HCT116 (cell line): ENCODE measurements at regions not wholly inside any gene's neighbourhood (a gene's known extent, or its start where the extent isn't known, plus 50 kb on each side); places are given as distances from the start of the nearest gene placed in this dataset.

Source experiments
- ATAC-seq: fragments of 200-7000 bp; cut with Tn5 transposase; 2 replicates; pipeline ENCODE4 v1.9.1; 2020; ENCODE audit warnings: mild to moderate bottlenecking, moderate library complexity
- BruUV-seq: library from RNA; stranded (reverse); fragments of 400-500 nt; replicated peaks from 2 replicates; lab custom pipeline; 2021; lab: Mats Ljungman, UMichigan
- CTCF ChIA-PET: fragments of 300-600 bp; sonication (Branson Sonifier 250); formaldehyde crosslinking; loops from one replicate; lab custom pipeline; 2021; ENCODE audit warnings: antibody characterized with exemption; lab: Charles Lee
- POLR2A ChIA-PET: fragments of 300-600, 350-600 bp; sonication (Branson Sonifier 250); formaldehyde crosslinking; loops from one replicate; lab custom pipeline; 2021; ENCODE audit warnings: antibody characterized with exemption; lab: Charles Lee
- RAD21 ChIA-PET, 2 experiments: fragments of 300-600 bp; sonication (Branson Sonifier 250); formaldehyde crosslinking; loops; one replicate each; lab custom pipeline; 2023; ENCODE audit warnings: low total read pairs in 2 of 2; ENCODE audit not compliant: uncharacterized antibody in 2 of 2, unreplicated experiment in 2 of 2, low non-redundant PET in 1 of 2; lab: Charles Lee
- DNase-seq: peaks from one replicate; pipeline ENCODE4 v3.0.0-alpha.2; 2010; ENCODE audit warnings: low read depth, low spot score
- H2AFZ ChIP-seq: fragments of 200-600 bp; shearing (Covaris generic), sonication (generic); 2 replicates; pipeline ENCODE4 v1.6.1; 2017; ENCODE audit warnings: low read depth, mixed run types, mixed read lengths, antibody characterized with exemption, low read length; ENCODE audit not compliant: poor library complexity, severe bottlenecking
- H3K27ac ChIP-seq: 2 replicates; pipeline ENCODE4 v1.5.1; 2012; ENCODE audit warnings: low read depth, low read length
- H3K27me3 ChIP-seq: fragments of 200-600 bp; sonication (generic); 2 replicates; pipeline ENCODE4 v1.6.1; 2016; ENCODE audit warnings: mixed run types, low read length, mixed read lengths; ENCODE audit not compliant: insufficient read depth
- H3K36me3 ChIP-seq, 2 experiments: fragments of 200-500 bp in 1 of 2; fragments of 200-600 bp in 1 of 2; sonication (Bioruptor generic) in 1 of 2; sonication (generic) in 1 of 2; 2 replicates each; pipeline versions ENCODE4 v1.5.1 to v1.6.1; 2014 to 2016; ENCODE audit warnings: low read length in 2 of 2, inconsistent platforms in 1 of 2, mixed read lengths in 1 of 2, mixed run types in 1 of 2; ENCODE audit not compliant: insufficient read depth in 2 of 2, control insufficient read depth in 1 of 2
- H3K4me1 ChIP-seq, 2 experiments: fragments of 200-600 bp in 1 of 2; sonication (generic) in 1 of 2; 2 replicates each; pipeline versions ENCODE4 v1.5.1 to v1.6.1; 2012 to 2017; ENCODE audit warnings: low read length in 2 of 2, inconsistent platforms in 1 of 2, mild to moderate bottlenecking in 1 of 2, mixed read lengths in 1 of 2, mixed run types in 1 of 2, moderate library complexity in 1 of 2; ENCODE audit not compliant: insufficient read depth in 2 of 2, control insufficient read depth in 1 of 2
- H3K4me2 ChIP-seq: fragments of 200-600 bp; sonication (generic); 2 replicates; pipeline ENCODE4 v1.6.1; 2017; ENCODE audit warnings: mixed run types, low read length, mixed read lengths
- H3K4me3 ChIP-seq, 2 experiments: fragments of 200-600 bp in 1 of 2; sonication (generic) in 1 of 2; replicated peaks in 1 of 2; 2 replicates each; pipeline ENCODE4 v1.5.1; 2011 to 2016; ENCODE audit warnings: low read length in 2 of 2, control low read depth in 1 of 2, low read depth in 1 of 2, mild to moderate bottlenecking in 1 of 2, mixed read lengths in 1 of 2, mixed run types in 1 of 2
- H3K79me2 ChIP-seq: fragments of 200-600 bp; sonication (generic); 2 replicates; pipeline ENCODE4 v1.6.1; 2017; ENCODE audit warnings: mild to moderate bottlenecking, mixed run types, low read length, moderate library complexity, mixed read lengths; ENCODE audit not compliant: insufficient read depth
- H3K9ac ChIP-seq: fragments of 200-600 bp; sonication (generic); 2 replicates; pipeline ENCODE4 v1.6.1; 2016; ENCODE audit warnings: low read length, mixed read lengths
- H3K9me2 ChIP-seq: fragments of 200-600 bp; sonication (generic), shearing (Covaris generic); 2 replicates; pipeline ENCODE4 v1.6.1; 2017; ENCODE audit warnings: mixed run types, mild to moderate bottlenecking, moderate library complexity; ENCODE audit not compliant: insufficient read depth
- H3K9me3 ChIP-seq, 2 experiments: fragments of 200-500 bp in 1 of 2; fragments of 200-600 bp in 1 of 2; sonication (Bioruptor generic) in 1 of 2; sonication (generic) in 1 of 2; 2 replicates each; pipeline ENCODE4 v1.6.1; 2014 to 2017; ENCODE audit warnings: low read length in 2 of 2, mixed read lengths in 2 of 2, inconsistent platforms in 1 of 2, low read depth in 1 of 2, mild to moderate bottlenecking in 1 of 2, mixed run types in 1 of 2, moderate library complexity in 1 of 2; ENCODE audit not compliant: control insufficient read depth in 1 of 2, insufficient read depth in 1 of 2
- H4K20me1 ChIP-seq: fragments of 200-600 bp; sonication (generic), shearing (Covaris generic); 2 replicates; pipeline ENCODE4 v1.6.1; 2017; ENCODE audit warnings: mixed run types, mild to moderate bottlenecking, moderate library complexity; ENCODE audit not compliant: insufficient read depth
- EZH2phosphoT487 ChIP-seq: fragments of 200-600 bp; IDR thresholded peaks from 2 replicates; pipeline ENCODE4 v1.6.1; 2018; ENCODE audit warnings: antibody characterized with exemption, borderline replicate concordance
- JUND ChIP-seq: IDR thresholded peaks from 2 replicates; pipeline ENCODE4 v1.6.1; 2012
- POLR2A ChIP-seq: IDR thresholded peaks from 2 replicates; pipeline ENCODE4 v1.7.0; 2011; ENCODE audit warnings: borderline replicate concordance; ENCODE audit not compliant: insufficient read depth, insufficient read length; ENCODE audit errors: extremely low read depth
- TCF7L2 ChIP-seq: IDR thresholded peaks from 2 replicates; pipeline ENCODE4 v1.7.0; 2011; ENCODE audit warnings: borderline replicate concordance, inconsistent platforms; ENCODE audit not compliant: insufficient read depth, insufficient read length; ENCODE audit errors: extremely low read depth
- intact Hi-C: fragments of 100-400 bp; cut with micrococcal nuclease; formaldehyde crosslinking; loops from 2 replicates; pipeline ENCODE4 v1.10.0; 2022

GRCh38 chr1:188958461-188959115, 1519.1 kb downstream of the BRINP3 start:
- no peaks in the 10 kb centered on the region for H3K9me3 ChIP-seq
- no peak overlapping the region for H3K9ac ChIP-seq
- TF ChIP-seq TCF7L2 (no peak), POLR2A (no peak)
- CTCF ChIA-PET = no interaction called here
- BruUV-seq = no TSS peak
- no peaks in the 10 kb centered on the region for H3K27me3 ChIP-seq
- H3K27ac ChIP-seq = no peak overlapping the region
- H3K36me3 ChIP-seq = no peaks in the 10 kb centered on the region
- peak; percentile 53; the same call in 1 of the 2 replicates for ATAC-seq
- no peaks in the 10 kb centered on the region for H3K4me1 ChIP-seq
- H3K4me3 ChIP-seq = no peak overlapping the region
- no peak overlapping the region for H2AFZ ChIP-seq
- H3K9me2 ChIP-seq = no peaks in the 10 kb centered on the region
- no peak for DNase-seq
- POLR2A ChIA-PET = no interaction called here
- RAD21 ChIA-PET = no interaction called here
- no peaks in the 10 kb centered on the region for H4K20me1 ChIP-seq
- H3K4me2 ChIP-seq = no peak overlapping the region
- intact Hi-C loops = no loop called here
- H3K79me2 ChIP-seq = no peaks in the 10 kb centered on the region

GRCh38 chr1:188986745-188987417, 1490.8 kb downstream of the BRINP3 start:
- H4K20me1 ChIP-seq = no peaks in the 10 kb centered on the region
- no peaks in the 10 kb centered on the region for H3K4me1 ChIP-seq
- ChIA-PET CTCF (interaction anchor here (1.1 kb wide), 1 partner anchor 205 kb away, joined by 3 read pairs; no protein-coding TSS in a partner anchor), POLR2A (no interaction called here), RAD21 (no interaction called here)
- no peaks in the 10 kb centered on the region for H3K9me3 ChIP-seq
- ATAC-seq = no peak
- no peaks in the 10 kb centered on the region for H3K27me3 ChIP-seq
- BruUV-seq = no TSS peak
- no peak overlapping the region for H3K27ac ChIP-seq
- H3K79me2 ChIP-seq = no peaks in the 10 kb centered on the region
- no peak overlapping the region for H3K4me2 ChIP-seq
- intact Hi-C loops = no loop called here
- H3K36me3 ChIP-seq = no peaks in the 10 kb centered on the region
- no peaks in the 10 kb centered on the region for H3K9me2 ChIP-seq
- DNase-seq = no peak
- H3K9ac ChIP-seq = no peak overlapping the region
- TF ChIP-seq EZH2phosphoT487 (no peak), JUND (no peak)
- no peak overlapping the region for H3K4me3 ChIP-seq
- no peak overlapping the region for H2AFZ ChIP-seq
